K562 (cell line): ENCODE measurements at regions not wholly inside any gene's neighbourhood (a gene's known extent, or its start where the extent isn't known, plus 50 kb on each side); places are given as distances from the start of the nearest gene placed in this dataset.

Experiments used
- ATAC-seq: fragments of 200-7000 bp; cut with Tn5 transposase; 3 replicates; pipeline ENCODE4 v1.9.1; 2020; ENCODE audit warnings: moderate library complexity
- BruUV-seq: library from RNA; stranded (reverse); fragments of 400-500 nt; replicated peaks from 2 replicates; lab custom pipeline; 2021; lab: Mats Ljungman, UMichigan
- CTCF ChIA-PET: fragments of 300-600 bp; formaldehyde crosslinking; extraction: SDS; loops from one replicate; lab custom pipeline; 2021; ENCODE audit warnings: low intra/inter-chr PET ratio; lab: Yijun Ruan, JAX
- POLR2A ChIA-PET: fragments of 300-600, 350-650 bp; sonication (Branson Sonifier 250); formaldehyde crosslinking; extraction: SDS; loops from one replicate; lab custom pipeline; 2021; ENCODE audit warnings: antibody characterized with exemption, inconsistent platforms; lab: Yijun Ruan, JAX
- DNase-seq, 4 experiments: peaks; one replicate each; pipeline versions ENCODE4 v3.0.0 to v3.0.0-alpha.2; 2011 to 2018; ENCODE audit warnings: low spot score in 3 of 4, mixed read lengths in 3 of 4; ENCODE audit errors: extremely low read depth in 1 of 4
- FAIRE-seq: peaks from 2 replicates; lab custom pipeline; 2011; peaks lifted over from hg19 to GRCh38; lab: Jason Lieb, UNC
- H2AFZ ChIP-seq: 2 replicates; pipeline ENCODE4 v1.6.0; 2011; ENCODE audit warnings: low read depth, low read length, control low read depth, inconsistent platforms
- H3K27ac ChIP-seq: fragments of 200-600 bp; 3 replicates; pipeline ENCODE4 v1.8.0; 2011; ENCODE audit warnings: low read depth, mild to moderate bottlenecking, control low read depth, inconsistent platforms, low read length, moderate library complexity, mixed read lengths; ENCODE audit errors: extremely low read depth
- H3K27me3 ChIP-seq, 2 experiments: fragments of 300-600 bp in 1 of 2; 2 replicates in 1 of 2; 3 replicates in 1 of 2; pipeline versions ENCODE4 v1.6.0 to v1.8.0; 2011; ENCODE audit warnings: inconsistent platforms in 2 of 2, low read length in 2 of 2, mild to moderate bottlenecking in 1 of 2, mixed read lengths in 1 of 2, moderate library complexity in 1 of 2; ENCODE audit not compliant: control insufficient read depth in 2 of 2, insufficient read depth in 2 of 2
- H3K36me3 ChIP-seq: fragments of 300-600 bp; 3 replicates; pipeline ENCODE4 v1.8.0; 2011; ENCODE audit warnings: mild to moderate bottlenecking, low read length, inconsistent platforms; ENCODE audit not compliant: control insufficient read depth, insufficient read depth
- H3K4me1 ChIP-seq, 2 experiments: fragments of 200-600 bp in 1 of 2; replicated peaks in 1 of 2; 2 replicates in 1 of 2; 3 replicates in 1 of 2; pipeline versions ENCODE4 v1.5.1 to v1.8.0; 2011; ENCODE audit warnings: inconsistent platforms in 2 of 2, low read length in 2 of 2, mild to moderate bottlenecking in 1 of 2, mixed read lengths in 1 of 2, moderate library complexity in 1 of 2; ENCODE audit not compliant: control insufficient read depth in 2 of 2, insufficient read depth in 2 of 2
- H3K4me2 ChIP-seq: 2 replicates; pipeline ENCODE4 v1.6.1; 2011; ENCODE audit warnings: low read length, control low read depth, inconsistent platforms, mixed read lengths; ENCODE audit not compliant: insufficient read depth
- H3K4me3 ChIP-seq: fragments of 200-600 bp; sonication (generic), shearing (Covaris generic); 2 replicates; pipeline ENCODE4 v1.5.1; 2016; ENCODE audit warnings: control low read depth, inconsistent platforms
- H3K79me2 ChIP-seq: fragments of 200-600 bp; 3 replicates; pipeline ENCODE4 v1.8.0; 2011; ENCODE audit warnings: low read length, inconsistent platforms; ENCODE audit not compliant: control insufficient read depth, insufficient read depth
- H3K9ac ChIP-seq, 2 experiments: 2 replicates each; pipeline versions ENCODE4 v1.6.0 to v1.6.1; 2011; ENCODE audit warnings: low read depth in 2 of 2, low read length in 2 of 2, control low read depth in 1 of 2, inconsistent platforms in 1 of 2, mild to moderate bottlenecking in 1 of 2, mixed read lengths in 1 of 2; ENCODE audit not compliant: insufficient read depth in 1 of 2
- H3K9me1 ChIP-seq: one replicate; pipeline ENCODE4 v1.6.0; 2011; ENCODE audit warnings: inconsistent platforms, mild to moderate bottlenecking, low read length, moderate library complexity; ENCODE audit not compliant: control insufficient read depth, insufficient read depth
- H3K9me3 ChIP-seq: replicated peaks from 2 replicates; pipeline ENCODE4 v1.5.1; 2011; ENCODE audit warnings: low read depth, low read length, inconsistent platforms; ENCODE audit not compliant: control insufficient read depth, insufficient read depth
- H4K20me1 ChIP-seq: replicated peaks from 2 replicates; pipeline ENCODE4 v1.6.1; 2011; ENCODE audit warnings: low read length, inconsistent platforms, mixed read lengths; ENCODE audit not compliant: control insufficient read depth, insufficient read depth
- CUX1 ChIP-seq: fragments of 200-800 bp; sonication (Bioruptor generic); IDR thresholded peaks from 2 replicates; pipeline ENCODE4 v1.6.1; 2016; ENCODE audit warnings: missing genetic modification characterization, missing compliant biosample characterization
- EZH2 ChIP-seq: IDR thresholded peaks from 2 replicates; pipeline ENCODE4 v1.6.1; 2012; ENCODE audit warnings: low read depth, mild to moderate bottlenecking, inconsistent platforms, low read length, borderline replicate concordance
- FOXM1 ChIP-seq, 2 experiments: fragments of 450-650 bp in 1 of 2; sonication (generic) in 1 of 2; formaldehyde crosslinking in 1 of 2; IDR thresholded peaks; 2 replicates each; pipeline versions ENCODE4 v1.6.1 to v1.9.0; 2017 to 2022; ENCODE audit warnings: low read depth in 2 of 2, mild to moderate bottlenecking in 2 of 2, missing genetic modification reagents in 1 of 2, moderate library complexity in 1 of 2
- IFI16 ChIP-seq: fragments of 250-450 bp; sonication (Bioruptor Pico); IDR thresholded peaks from 2 replicates; pipeline ENCODE4 v2.1.2; 2022; ENCODE audit warnings: mild to moderate bottlenecking, inconsistent platforms
- KLF10 ChIP-seq: fragments of 250-450 bp; sonication (Bioruptor Pico); IDR thresholded peaks from 2 replicates; pipeline ENCODE4 v1.6.1; 2021; ENCODE audit warnings: matching md5 sums
- MYC ChIP-seq, 2 experiments: fragments of 250-450 bp in 1 of 2; sonication (Bioruptor Pico) in 1 of 2; IDR thresholded peaks; 2 replicates each; pipeline versions ENCODE4 v1.5.1 to v1.6.1; 2012 to 2021; ENCODE audit warnings: low read depth in 2 of 2, borderline replicate concordance in 1 of 2, improper control_type of control experiment in 1 of 2, low read length in 1 of 2, mild to moderate bottlenecking in 1 of 2, moderate library complexity in 1 of 2
- RBM34 ChIP-seq: fragments of 200-400 bp; formaldehyde crosslinking; IDR thresholded peaks from 2 replicates; pipeline ENCODE4 v1.6.1; 2018; ENCODE audit warnings: low read length, borderline replicate concordance; ENCODE audit not compliant: insufficient read depth
- SAFB ChIP-seq: fragments of 200-400 bp; formaldehyde crosslinking; IDR thresholded peaks from 2 replicates; pipeline ENCODE4 v1.6.1; 2017; ENCODE audit warnings: low read depth, low read length, borderline replicate concordance
- SMARCB1 ChIP-seq: IDR thresholded peaks from 2 replicates; pipeline ENCODE4 v1.6.1; 2011; ENCODE audit warnings: improper control_type of control experiment, low read depth; ENCODE audit not compliant: insufficient read length
- WGBS: fragments of 100-300 bp; shearing (Covaris generic); methylation state at CpG from one replicate; pipeline ENCODE4 v1.1.6; 2016; ENCODE audit warnings: low coverage, mixed read lengths; ENCODE audit not compliant: insufficient coverage; ENCODE audit errors: missing lambda C conversion rate; 5-methylcytosine and 5-hydroxymethylcytosine counted together
- in situ Hi-C: fragments of 300-500 bp; cut with MboI; formaldehyde crosslinking; loops from 4 replicates; pipeline ENCODE4 v1.15.0; 2018; ENCODE audit warnings: inconsistent platforms, mixed read lengths
- intact Hi-C: fragments of 100-400 bp; cut with micrococcal nuclease; formaldehyde crosslinking; loops from 2 replicates; pipeline ENCODE4 v1.14.2; 2022

GRCh38 chr5:27928060-27928459 is 889.7 kb upstream of the CDH9 start:
- FAIRE-seq: no peak
- no peak for TF ChIP-seq FOXM1 (IDR thresholded peaks at IDR 0.05; ENCODE audit: low read depth)
- TF ChIP-seq FOXM1 (CRISPR knock-in tag; IDR thresholded peaks at IDR 0.05; ENCODE audit: low read depth): no peak
- TF ChIP-seq IFI16 (CRISPR knock-in tag): no peak
- no peak for TF ChIP-seq SMARCB1
- TF ChIP-seq CUX1 (CRISPR knock-in tag): no peak
- no peak for TF ChIP-seq RBM34
- TF ChIP-seq EZH2: no peak
- TF ChIP-seq MYC (IDR thresholded peaks at IDR 0.05; ENCODE audit: low read depth, low read length): no peak
- TF ChIP-seq MYC (CRISPR knock-in tag; IDR thresholded peaks at IDR 0.05; ENCODE audit: borderline replicate concordance, low read depth): no peak
- no peak for TF ChIP-seq SAFB
- no peak for TF ChIP-seq KLF10 (CRISPR knock-in tag)

More at GRCh38 chr5:27928060-27928459, 889.7 kb upstream of the CDH9 start:
- Histone ChIP-seq H3K4me3 (no peak overlapping the region), H3K9ac (no peak overlapping the region), H3K4me2 (no peak overlapping the region), H3K9me3 (no peaks in the 10 kb centered on the region), H3K27ac (no peak overlapping the region), H3K4me1 (no peaks in the 10 kb centered on the region), H3K9me1 (no peaks in the 10 kb centered on the region), H3K79me2 (no peaks in the 10 kb centered on the region), H4K20me1 (no peaks in the 10 kb centered on the region), H2AFZ (no peak overlapping the region), H3K27me3 (no peaks in the 10 kb centered on the region), H3K36me3 (no peaks in the 10 kb centered on the region)
- 2% methylated on average over 2 of the region's 2 CpGs for WGBS
- ChIA-PET POLR2A (no interaction called here), CTCF (no interaction called here)
- intact Hi-C loops: no loop called here
- ATAC-seq (no peak), DNase-seq (no peak)
- in situ Hi-C loops: no loop called here
- no TSS peak for BruUV-seq
